ENCODE measurements at regions not wholly inside any gene's neighbourhood (a gene's known extent, or its start where the extent isn't known, plus 50 kb on each side); places are given as distances from the start of the nearest gene placed in this dataset.

GRCh38 chr3:177435301-177435700, 238.0 kb upstream of the TBL1XR1 start:
- in situ Hi-C loops (cut with HindIII; ENCODE audit: low pct_unique_long_range_greater_than_20kb, low sequenced_read_pairs) = no loop called here
- no peak for DNase-seq (ENCODE audit: low read depth)

- in situ Hi-C loops (cut with HindIII; ENCODE audit: low pct_unique_long_range_greater_than_20kb, low sequenced_read_pairs) = no loop called here
Observed at GRCh38 chr3:177437513-177438337, 240.4 kb upstream of the TBL1XR1 start.

GRCh38 chr3:177438596-177439220, 241.4 kb upstream of the TBL1XR1 start:
- in situ Hi-C loops (cut with HindIII; ENCODE audit: low pct_unique_long_range_greater_than_20kb, low sequenced_read_pairs) = no loop called here
- DNase-seq (ENCODE audit: low read depth) = no peak

More at GRCh38 chr3:177437513-177438337, 240.4 kb upstream of the TBL1XR1 start:
- DNase-seq (ENCODE audit: low read depth) = no peak

GRCh38 chr3:177439694-177440269, 242.5 kb upstream of the TBL1XR1 start:
- in situ Hi-C loops (cut with HindIII; ENCODE audit: low pct_unique_long_range_greater_than_20kb, low sequenced_read_pairs) = no loop called here
- DNase-seq (ENCODE audit: low read depth) = no peak

- DNase-seq (ENCODE audit: low read depth) = no peak
- in situ Hi-C loops (cut with HindIII; ENCODE audit: low pct_unique_long_range_greater_than_20kb, low sequenced_read_pairs) = no loop called here
Observed at GRCh38 chr3:177440456-177441104, 243.3 kb upstream of the TBL1XR1 start.

- no peak for DNase-seq (ENCODE audit: low read depth)
- in situ Hi-C loops (cut with HindIII; ENCODE audit: low pct_unique_long_range_greater_than_20kb, low sequenced_read_pairs) = no loop called here
Observed at GRCh38 chr3:177441276-177441812, 244.1 kb upstream of the TBL1XR1 start.

GRCh38 chr3:177441813-177442646, 244.7 kb upstream of the TBL1XR1 start:
- in situ Hi-C loops (cut with HindIII; ENCODE audit: low pct_unique_long_range_greater_than_20kb, low sequenced_read_pairs) = no loop called here
- no peak for DNase-seq (ENCODE audit: low read depth)

- peak; percentile 86 for DNase-seq (ENCODE audit: low read depth)
- in situ Hi-C loops (cut with HindIII; ENCODE audit: low pct_unique_long_range_greater_than_20kb, low sequenced_read_pairs) = no loop called here
Observed at GRCh38 chr3:177443469-177443868, 246.2 kb upstream of the TBL1XR1 start.

GRCh38 chr3:177444696-177445095, 247.4 kb upstream of the TBL1XR1 start:
- in situ Hi-C loops (cut with HindIII; ENCODE audit: low pct_unique_long_range_greater_than_20kb, low sequenced_read_pairs) = no loop called here

GRCh38 chr3:177445549-177445948, 248.3 kb upstream of the TBL1XR1 start:
- no peak for DNase-seq (ENCODE audit: low read depth)
- in situ Hi-C loops (cut with HindIII; ENCODE audit: low pct_unique_long_range_greater_than_20kb, low sequenced_read_pairs) = no loop called here

More at GRCh38 chr3:177444696-177445095, 247.4 kb upstream of the TBL1XR1 start:
- no peak for DNase-seq (ENCODE audit: low read depth)

GRCh38 chr3:177446165-177446601, 248.9 kb upstream of the TBL1XR1 start:
- no peak for DNase-seq (ENCODE audit: low read depth)
- in situ Hi-C loops (cut with HindIII; ENCODE audit: low pct_unique_long_range_greater_than_20kb, low sequenced_read_pairs) = no loop called here

- in situ Hi-C loops (cut with HindIII; ENCODE audit: low pct_unique_long_range_greater_than_20kb, low sequenced_read_pairs) = no loop called here
Observed at GRCh38 chr3:177447938-177448337, 250.7 kb upstream of the TBL1XR1 start.

GRCh38 chr3:177448987-177449359, 251.7 kb upstream of the TBL1XR1 start:
- no peak for DNase-seq (ENCODE audit: low read depth)
- in situ Hi-C loops (cut with HindIII; ENCODE audit: low pct_unique_long_range_greater_than_20kb, low sequenced_read_pairs) = no loop called here

More at GRCh38 chr3:177447938-177448337, 250.7 kb upstream of the TBL1XR1 start:
- DNase-seq (ENCODE audit: low read depth) = no peak

- in situ Hi-C loops (cut with HindIII; ENCODE audit: low pct_unique_long_range_greater_than_20kb, low sequenced_read_pairs) = no loop called here
Observed at GRCh38 chr3:177449360-177450006, 252.2 kb upstream of the TBL1XR1 start.

GRCh38 chr3:177451301-177451750, 254.0 kb upstream of the TBL1XR1 start:
- in situ Hi-C loops (cut with HindIII; ENCODE audit: low pct_unique_long_range_greater_than_20kb, low sequenced_read_pairs) = no loop called here
- DNase-seq (ENCODE audit: low read depth) = no peak

More at GRCh38 chr3:177449360-177450006, 252.2 kb upstream of the TBL1XR1 start:
- peak; percentile 70 for DNase-seq (ENCODE audit: low read depth)

- DNase-seq (ENCODE audit: low read depth) = peak; percentile 42
- in situ Hi-C loops (cut with HindIII; ENCODE audit: low pct_unique_long_range_greater_than_20kb, low sequenced_read_pairs) = no loop called here
Observed at GRCh38 chr3:177451864-177452830, 254.9 kb upstream of the TBL1XR1 start.

Data from Caki2 (cell line).